ENCODE measurements at regions not wholly inside any gene's neighbourhood (a gene's known extent, or its start where the extent isn't known, plus 50 kb on each side); places are given as distances from the start of the nearest gene placed in this dataset.
"Not testable (repeated sequence)": the region's sequence is repeated elsewhere in the genome, so short reads cannot be mapped to it uniquely, and the experiment has no call there.

- TF ChIP-seq MAX (IDR thresholded peaks at IDR 0.05; ENCODE audit: low read depth, low read length), result no peak
- no peak for TF ChIP-seq CTCF (IDR thresholded peaks at IDR 0.05; ENCODE audit: low read depth, low read length)
- no peak for TF ChIP-seq POLR2A (IDR thresholded peaks at IDR 0.05; ENCODE audit: extremely low read depth, insufficient read length)
- no peak for TF ChIP-seq MYC (IDR thresholded peaks at IDR 0.05; ENCODE audit: low read depth, low read length)
- no peak overlapping the region for H3K4me3 ChIP-seq (ENCODE audit: low read depth, low read length)
- no peak for DNase-seq (ENCODE audit: low read depth)
These were observed 69.2 kb upstream of the GRK3 start for GRCh38 chr22:25495285-25495684.

- no peak for DNase-seq (ENCODE audit: low read depth)
- H3K4me3 ChIP-seq (ENCODE audit: low read depth, low read length), result no peak overlapping the region
- TF ChIP-seq MYC (IDR thresholded peaks at IDR 0.05; ENCODE audit: low read depth, low read length) (no peak), POLR2A (IDR thresholded peaks at IDR 0.05; ENCODE audit: extremely low read depth, insufficient read length) (no peak), CTCF (IDR thresholded peaks at IDR 0.05; ENCODE audit: low read depth, low read length) (no peak), MAX (IDR thresholded peaks at IDR 0.05; ENCODE audit: low read depth, low read length) (no peak)
These were observed 67.9 kb upstream of the GRK3 start for GRCh38 chr22:25496396-25497064.

DNA sequence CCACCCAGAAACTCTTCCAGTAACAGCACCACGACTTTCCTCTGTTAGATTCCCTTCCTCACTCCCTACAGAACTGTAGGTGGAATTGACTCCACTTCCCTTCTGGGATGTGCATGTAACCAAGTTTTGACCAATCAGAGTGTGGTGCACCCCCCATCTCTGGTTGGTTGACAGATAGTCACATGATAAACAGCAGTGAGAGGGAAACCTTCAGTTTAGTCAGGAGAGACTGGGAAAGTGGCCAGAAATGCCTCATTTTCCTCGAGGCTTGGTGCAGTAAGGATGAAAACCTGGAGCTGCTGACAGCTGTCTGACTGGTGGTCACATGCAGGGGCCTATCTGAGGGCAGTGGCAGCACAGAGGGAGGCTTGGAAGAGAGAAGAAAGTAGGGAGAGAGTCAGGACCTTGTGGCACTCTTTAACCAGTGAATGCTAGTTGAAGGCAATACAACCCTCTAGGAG is 67.3 kb upstream of the GRK3 start:
- no peak for DNase-seq (ENCODE audit: low read depth)

DNA sequence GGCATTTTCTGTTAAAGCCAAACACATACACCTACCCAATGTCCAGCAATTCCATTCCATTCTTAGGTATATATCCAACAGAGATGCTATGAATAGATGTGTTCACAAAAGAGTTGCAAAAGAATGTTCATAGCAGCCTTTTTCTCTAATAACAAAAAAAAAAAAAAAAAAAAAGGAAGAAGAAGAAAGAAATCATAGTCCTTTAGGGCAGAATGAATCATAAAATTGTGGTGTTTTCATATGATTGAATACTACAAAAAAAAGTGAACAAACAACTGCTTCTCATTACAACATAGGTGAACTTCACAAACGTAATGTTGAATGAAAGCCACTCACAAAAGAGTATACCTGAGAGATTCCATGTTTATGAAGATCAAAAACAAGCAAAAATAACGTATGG is 66.8 kb upstream of the GRK3 start:
- TF ChIP-seq POLR2A (IDR thresholded peaks at IDR 0.05; ENCODE audit: extremely low read depth, insufficient read length), result no peak
- TF ChIP-seq MYC (IDR thresholded peaks at IDR 0.05; ENCODE audit: low read depth, low read length), result no peak
- no peak for TF ChIP-seq MAX (IDR thresholded peaks at IDR 0.05; ENCODE audit: low read depth, low read length)
- TF ChIP-seq CTCF (IDR thresholded peaks at IDR 0.05; ENCODE audit: low read depth, low read length), result no peak
- no peak for DNase-seq (ENCODE audit: low read depth)
- H3K4me3 ChIP-seq (ENCODE audit: low read depth, low read length), result no peak overlapping the region

More for the DNA sequence above, 67.3 kb upstream of the GRK3 start:
- TF ChIP-seq MYC (IDR thresholded peaks at IDR 0.05; ENCODE audit: low read depth, low read length) (no peak), POLR2A (IDR thresholded peaks at IDR 0.05; ENCODE audit: extremely low read depth, insufficient read length) (no peak), MAX (IDR thresholded peaks at IDR 0.05; ENCODE audit: low read depth, low read length) (no peak), CTCF (IDR thresholded peaks at IDR 0.05; ENCODE audit: low read depth, low read length) (no peak)
- H3K4me3 ChIP-seq (ENCODE audit: low read depth, low read length), result no peak overlapping the region

DNA sequence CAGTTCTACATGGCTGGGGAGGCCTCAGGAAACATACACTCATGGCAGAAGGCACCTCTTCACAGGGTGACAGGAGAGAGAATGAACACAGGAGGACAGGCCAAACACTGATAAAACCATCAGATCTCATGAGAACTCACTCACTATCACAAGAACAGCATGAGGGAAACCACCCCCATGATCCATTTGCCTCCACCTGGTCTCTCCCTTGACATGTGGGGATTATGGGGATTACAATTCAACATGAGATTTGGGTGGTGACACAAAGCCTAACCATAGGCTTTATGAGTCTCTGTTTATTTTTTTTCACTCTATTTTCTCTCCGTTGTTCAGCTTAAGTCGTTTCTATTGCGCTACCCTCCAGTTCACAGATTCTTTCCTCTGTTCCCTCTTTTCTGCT is 63.8 kb upstream of the GRK3 start:
- not testable (repeated sequence) for H3K4me3 ChIP-seq (ENCODE audit: low read depth, low read length); DNase-seq (ENCODE audit: low read depth)

DNA sequence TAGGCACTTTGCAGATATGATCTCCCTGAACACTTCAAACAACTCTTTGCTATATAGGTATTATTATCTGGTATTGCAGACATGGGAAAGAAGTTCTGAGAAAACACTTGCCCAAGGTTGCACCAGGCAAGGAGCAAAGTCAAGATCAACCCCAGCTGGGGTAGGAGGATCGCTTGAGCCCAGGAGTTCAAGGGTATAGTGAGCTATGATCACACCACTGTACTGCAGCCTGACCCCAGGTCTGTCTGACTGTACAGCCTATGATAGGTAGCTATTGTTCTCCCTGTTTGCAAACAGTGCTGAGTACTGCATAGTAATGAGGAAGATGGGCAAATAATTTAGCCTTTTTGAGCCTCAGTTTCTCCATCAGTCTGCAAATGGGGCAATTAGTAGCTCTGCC is 60.5 kb upstream of the GRK3 start:
- DNase-seq (ENCODE audit: low read depth); H3K4me3 ChIP-seq (ENCODE audit: low read depth, low read length): not testable (repeated sequence)

GRCh38 chr22:25508161-25508560 is 56.3 kb upstream of the GRK3 start:
- TF ChIP-seq MAX (IDR thresholded peaks at IDR 0.05; ENCODE audit: low read depth, low read length), result no peak
- TF ChIP-seq CTCF (IDR thresholded peaks at IDR 0.05; ENCODE audit: low read depth, low read length), result no peak
- TF ChIP-seq POLR2A (IDR thresholded peaks at IDR 0.05; ENCODE audit: extremely low read depth, insufficient read length), result no peak
- no peak for TF ChIP-seq MYC (IDR thresholded peaks at IDR 0.05; ENCODE audit: low read depth, low read length)
- H3K4me3 ChIP-seq (ENCODE audit: low read depth, low read length), result no peak overlapping the region
- DNase-seq (ENCODE audit: low read depth), result no peak
